Dermis microvascular lymphatic vessel endothelial cell (primary cell): ENCODE measurements at regions not wholly inside any gene's neighbourhood (a gene's known extent, or its start where the extent isn't known, plus 50 kb on each side); places are given as distances from the start of the nearest gene placed in this dataset.

Experiments used
- DNase-seq, 2 donors: peaks; one replicate each; pipeline versions ENCODE4 v3.0.0 to v3.0.0-alpha.2; 2010; ENCODE audit warnings: low read depth in 2 of 2

GRCh38 chr4:15270201-15270600 is 157.6 kb upstream of the C1QTNF7 start:
- DNase-seq: no peak

GRCh38 chr4:15286041-15286440 is 141.8 kb upstream of the C1QTNF7 start:
- DNase-seq: no peak

- DNase-seq: no peak
Measured at GRCh38 chr4:15291122-15291521, 136.7 kb upstream of the C1QTNF7 start.

GRCh38 chr4:15293711-15294110 is 134.1 kb upstream of the C1QTNF7 start:
- no peak for DNase-seq

- no peak for DNase-seq
Measured at GRCh38 chr4:15294202-15294601, 133.6 kb upstream of the C1QTNF7 start.

- DNase-seq: no peak
Measured at GRCh38 chr4:15294832-15295231, 133.0 kb upstream of the C1QTNF7 start.

- no peak for DNase-seq
Measured at GRCh38 chr4:15295421-15296162, 132.2 kb upstream of the C1QTNF7 start.

GRCh38 chr4:15297344-15297743 is 130.5 kb upstream of the C1QTNF7 start:
- DNase-seq: no peak

GRCh38 chr4:15299627-15300026 is 128.2 kb upstream of the C1QTNF7 start:
- DNase-seq: no peak

- DNase-seq: no peak
Measured at GRCh38 chr4:15303052-15303641, 124.7 kb upstream of the C1QTNF7 start.

- DNase-seq: no peak
Measured at GRCh38 chr4:15314974-15315373, 112.9 kb upstream of the C1QTNF7 start.

GRCh38 chr4:15317246-15317645 is 110.6 kb upstream of the C1QTNF7 start:
- DNase-seq: no peak

GRCh38 chr4:15318621-15319348 is 109.0 kb upstream of the C1QTNF7 start:
- no peak for DNase-seq

- no peak for DNase-seq
Measured at GRCh38 chr4:15320121-15320678, 107.6 kb upstream of the C1QTNF7 start.

GRCh38 chr4:15322006-15322405 is 105.8 kb upstream of the C1QTNF7 start:
- no peak for DNase-seq

GRCh38 chr4:15325987-15326386 is 101.8 kb upstream of the C1QTNF7 start:
- DNase-seq: no peak

GRCh38 chr4:15327311-15328298 is 100.2 kb upstream of the C1QTNF7 start:
- DNase-seq: no peak

GRCh38 chr4:15331930-15332329 is 95.9 kb upstream of the C1QTNF7 start:
- no peak for DNase-seq

- DNase-seq: no peak
Measured at GRCh38 chr4:15332377-15332776, 95.5 kb upstream of the C1QTNF7 start.

- no peak for DNase-seq
Measured at GRCh38 chr4:15333692-15334633, 93.9 kb upstream of the C1QTNF7 start.
